ENCODE measurements at regions not wholly inside any gene's neighbourhood (a gene's known extent, or its start where the extent isn't known, plus 50 kb on each side); places are given as distances from the start of the nearest gene placed in this dataset.
"Not testable (repeated sequence)": the region's sequence is repeated elsewhere in the genome, so short reads cannot be mapped to it uniquely, and the experiment has no call there.

DNA sequence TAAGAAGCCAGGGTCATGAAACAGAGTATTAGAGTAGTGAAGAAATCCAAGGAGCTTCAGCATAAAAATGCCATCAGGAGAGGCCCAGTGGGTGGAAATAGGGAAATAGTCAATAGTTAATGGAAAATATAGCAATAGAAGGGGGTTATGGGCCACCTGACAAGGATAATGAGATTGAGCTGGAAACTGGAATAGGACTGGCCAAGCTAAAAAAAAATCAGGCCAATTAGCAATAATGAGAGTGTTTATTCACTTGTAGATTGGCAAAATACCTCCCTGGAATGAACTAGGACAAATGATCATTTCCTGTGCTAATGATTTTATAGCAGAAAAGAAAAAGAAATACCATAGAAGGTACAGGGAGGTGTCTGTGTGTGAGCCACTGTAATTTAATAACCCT lies 97.9 kb downstream of the PLCE1 start:
- DNase-seq, result no peak

DNA sequence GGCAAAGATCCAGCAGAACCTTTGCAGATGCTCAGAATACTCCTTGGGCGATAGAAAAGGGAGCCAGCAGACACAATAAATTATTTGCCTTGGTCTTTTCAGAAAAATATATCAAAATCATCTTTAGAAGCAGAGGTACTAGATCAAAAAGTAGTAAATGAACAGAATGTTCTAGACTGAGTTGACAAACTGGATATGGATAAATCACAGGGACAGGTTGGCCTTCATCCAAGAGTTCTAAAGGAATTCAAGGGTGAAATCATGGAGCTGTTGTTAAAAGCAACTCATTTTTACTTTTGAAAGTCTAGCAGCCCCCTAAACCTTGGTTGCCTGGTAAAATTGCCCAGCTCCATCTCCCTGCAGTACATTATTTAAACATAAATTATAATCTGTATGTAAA lies 99.1 kb downstream of the PLCE1 start:
- DNase-seq, result no peak

DNA sequence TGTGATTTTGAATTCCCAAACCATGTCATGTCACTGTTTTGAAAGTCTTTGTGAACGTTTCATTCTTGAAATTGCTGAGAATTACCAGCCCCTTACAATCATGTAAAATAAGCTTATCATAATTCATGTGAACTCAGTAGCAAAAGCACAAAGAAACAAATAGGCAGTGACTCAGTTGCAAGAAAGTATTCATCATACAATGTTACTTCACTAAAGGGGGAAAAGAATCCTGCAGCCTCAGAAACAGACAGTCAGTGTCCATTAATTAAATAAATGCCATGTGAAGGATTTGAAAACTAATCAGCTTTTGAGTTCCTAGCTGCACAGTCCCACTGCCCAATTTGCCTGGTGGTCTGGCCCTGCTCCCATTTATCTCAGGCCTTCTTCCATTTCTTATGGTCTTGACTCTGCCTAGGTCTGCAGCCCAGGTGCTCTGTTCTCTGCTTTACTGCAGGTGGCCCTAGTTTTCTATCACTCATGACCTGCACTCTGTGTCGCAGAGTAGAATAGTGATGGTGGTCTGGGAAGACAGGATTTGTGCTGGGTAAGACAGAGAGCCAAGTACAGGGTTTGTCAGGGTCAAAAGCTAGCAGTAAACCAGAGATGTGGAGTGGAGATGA lies 99.7 kb downstream of the PLCE1 start:
- no peak for DNase-seq

DNA sequence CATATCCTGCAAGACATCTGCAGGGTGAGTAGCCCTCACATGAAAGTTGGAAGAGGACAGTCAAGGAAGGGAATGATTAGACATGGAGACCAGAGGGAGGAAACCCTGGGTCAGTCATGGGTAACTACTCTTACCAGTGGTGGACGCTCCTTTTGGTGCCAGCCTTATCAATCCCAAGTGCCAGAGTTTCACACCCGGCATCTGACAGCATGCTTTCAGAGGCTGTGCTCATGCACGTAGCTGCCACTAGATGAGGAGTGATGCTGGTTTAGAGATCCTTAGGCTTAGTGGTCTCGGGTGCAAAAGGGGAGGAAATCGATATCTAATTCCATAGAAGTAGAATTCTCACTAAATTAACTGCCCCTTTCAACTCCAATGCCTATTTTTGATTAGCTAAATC lies 100.8 kb downstream of the PLCE1 start:
- no peak for DNase-seq

DNA sequence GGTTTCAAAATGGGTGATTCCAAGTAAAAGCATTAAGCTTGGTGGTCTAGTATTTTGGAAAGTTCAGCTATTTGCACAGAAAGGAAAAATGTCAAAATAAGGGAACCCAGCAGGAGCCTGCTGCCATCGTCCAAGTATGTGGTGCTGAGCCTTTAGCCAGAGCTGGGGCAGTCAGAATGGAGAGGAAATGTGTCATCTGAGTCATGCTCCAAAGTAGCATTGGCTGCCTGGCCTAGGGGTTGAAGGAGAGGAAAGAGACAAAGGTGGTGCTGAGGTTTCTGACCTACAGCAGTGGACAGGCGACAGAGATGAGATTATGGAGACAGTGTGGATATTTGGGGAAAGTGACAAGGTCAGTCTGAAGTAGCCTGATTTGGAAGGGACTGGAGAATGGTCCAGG lies 103.9 kb downstream of the PLCE1 start:
- no peak for DNase-seq

DNA sequence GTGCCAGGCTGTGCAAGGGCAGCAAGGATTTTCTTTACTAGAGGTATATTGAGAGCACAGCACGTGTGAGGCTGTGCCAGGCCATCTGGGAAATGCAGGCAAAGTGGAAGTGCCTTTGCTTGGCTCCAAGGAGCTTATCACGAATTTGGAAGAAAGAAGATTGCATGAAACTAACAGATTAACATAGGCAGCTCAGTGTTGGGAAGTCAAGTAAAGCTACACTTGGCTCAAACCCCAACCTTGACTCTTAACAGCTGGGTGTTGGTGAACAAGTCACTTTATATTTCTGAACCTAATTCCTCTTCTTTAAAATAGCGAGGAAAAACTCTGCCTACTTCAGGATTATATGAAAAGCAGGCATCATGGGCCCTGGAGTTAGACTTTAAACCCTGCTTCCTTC lies 105.2 kb downstream of the PLCE1 start:
- DNase-seq, result no peak

DNA sequence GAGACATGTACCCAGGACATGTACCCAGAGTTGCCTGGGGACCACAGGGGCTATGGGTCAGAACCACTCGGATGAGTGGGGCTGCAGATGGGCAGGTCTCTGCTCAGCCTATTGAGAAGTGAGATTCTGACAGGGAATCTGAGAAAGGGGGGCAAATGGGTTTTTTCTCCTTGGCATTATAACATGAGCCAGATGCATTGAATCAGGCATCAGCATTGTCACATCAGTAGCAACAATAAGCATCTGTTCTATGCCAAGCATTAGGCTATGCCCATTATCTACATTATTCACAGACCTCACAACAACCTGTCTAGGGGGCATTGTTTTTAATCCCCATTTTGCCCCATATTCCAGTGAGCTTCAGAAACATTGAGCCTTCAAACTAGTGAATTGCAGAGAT lies 108.2 kb downstream of the PLCE1 start:
- no peak for DNase-seq

DNA sequence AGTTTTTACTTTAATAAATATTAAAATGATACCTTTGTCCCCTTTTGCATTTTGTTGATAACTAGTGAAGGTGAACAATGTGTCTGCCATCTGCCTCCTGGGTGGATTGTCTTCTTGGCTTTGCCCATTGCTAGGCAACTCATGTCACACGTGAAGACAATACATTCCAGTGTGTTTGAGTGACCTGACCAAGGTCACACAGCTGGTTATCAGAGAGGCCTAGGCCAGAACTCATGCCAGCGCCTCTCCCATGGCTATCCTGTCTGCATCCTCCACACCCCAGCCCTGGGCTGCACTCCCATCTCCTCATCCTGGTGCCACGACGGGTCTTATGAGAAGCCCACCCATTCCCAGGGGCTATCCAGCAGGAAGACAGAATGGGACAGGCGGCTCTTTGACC lies 108.7 kb downstream of the PLCE1 start:
- no peak for DNase-seq

DNA sequence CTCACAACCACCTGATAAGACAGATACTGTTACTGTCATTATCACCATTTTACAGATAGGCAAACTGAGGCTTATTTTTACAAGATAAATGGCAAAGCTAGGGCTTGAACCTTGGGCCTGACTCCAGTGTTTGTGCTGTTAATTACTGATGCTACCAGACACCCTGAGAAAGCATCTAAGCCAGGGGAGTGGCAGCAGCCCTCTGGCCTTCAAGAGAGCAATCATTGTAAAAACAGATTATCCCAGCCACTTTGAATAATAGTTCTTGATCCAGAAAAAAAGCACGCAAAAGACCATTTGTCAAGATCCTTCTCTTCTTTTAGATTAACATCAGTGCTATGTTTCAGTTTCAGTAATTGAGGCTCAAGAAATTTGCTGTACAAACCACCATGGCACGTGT lies 109.5 kb downstream of the PLCE1 start:
- no peak for DNase-seq

DNA sequence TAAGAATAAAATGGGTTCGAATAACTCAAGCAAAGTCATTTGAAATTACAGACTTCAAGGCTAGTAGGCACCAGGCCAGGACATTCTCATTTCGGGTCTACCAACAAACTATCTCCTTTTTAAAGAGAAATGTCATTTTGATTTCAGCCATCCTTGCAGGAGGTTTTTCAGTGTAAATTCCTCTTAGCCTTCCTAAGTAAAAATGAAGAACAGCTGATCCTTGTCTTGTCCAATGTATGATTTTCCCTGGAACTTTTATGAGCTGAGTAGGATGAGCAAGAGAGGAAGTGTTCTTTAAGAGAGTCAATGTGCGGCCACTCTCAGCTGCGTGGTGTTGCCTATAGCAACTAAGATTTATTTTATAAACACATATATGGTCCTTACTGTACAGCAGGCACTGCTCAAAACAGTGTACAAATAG lies 110.1 kb downstream of the PLCE1 start:
- no peak for DNase-seq

DNA sequence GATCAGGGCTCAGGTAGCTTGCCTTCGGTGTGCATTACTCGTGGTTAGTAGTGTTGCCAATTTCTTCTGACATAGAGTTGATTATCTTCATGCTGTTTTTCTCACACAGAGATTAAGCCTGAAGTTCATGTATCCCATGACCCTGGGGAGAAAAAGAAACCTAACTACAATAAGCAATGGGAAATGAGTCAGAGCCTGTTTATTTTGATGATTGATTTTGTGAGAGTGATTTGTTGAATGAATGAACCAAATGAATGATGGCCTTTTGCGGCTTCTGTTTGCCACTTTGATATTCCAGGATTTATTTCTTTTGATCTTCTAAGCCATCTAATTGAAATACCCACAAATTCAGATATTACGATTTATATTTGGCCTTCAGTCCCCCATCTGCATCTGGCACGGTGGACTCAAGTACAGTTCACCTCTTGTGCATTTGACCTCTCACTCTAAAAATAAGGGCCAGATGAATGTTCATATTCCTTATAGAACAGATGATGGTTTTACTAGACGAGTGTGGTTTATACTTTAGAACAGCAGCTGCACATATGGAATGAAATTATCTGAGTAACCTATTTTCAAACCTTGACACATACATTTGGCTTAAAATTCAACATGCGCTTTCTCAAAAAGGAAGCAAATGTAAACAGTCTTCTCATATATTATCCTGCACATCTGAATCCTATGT lies 110.7 kb downstream of the PLCE1 start:
- no peak for DNase-seq

DNA sequence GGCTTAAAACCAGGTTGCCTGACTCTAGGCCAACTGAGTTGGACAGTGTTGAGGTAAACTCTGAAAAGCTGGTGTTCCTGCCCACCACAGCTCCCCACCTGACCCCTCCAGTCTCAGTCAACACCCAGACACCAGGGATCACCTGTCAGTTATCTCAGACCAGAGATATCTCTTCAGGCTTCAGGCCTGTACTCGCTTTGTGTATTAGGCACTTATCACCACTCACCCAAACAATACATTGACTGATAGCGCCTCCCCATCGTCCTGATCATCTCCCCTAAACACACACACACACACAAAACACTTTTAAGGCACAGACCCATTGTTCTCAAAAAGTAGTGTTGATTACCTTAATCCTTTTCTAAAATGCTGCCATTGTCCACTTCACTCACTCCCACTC lies 111.5 kb downstream of the PLCE1 start:
- no peak for DNase-seq

DNA sequence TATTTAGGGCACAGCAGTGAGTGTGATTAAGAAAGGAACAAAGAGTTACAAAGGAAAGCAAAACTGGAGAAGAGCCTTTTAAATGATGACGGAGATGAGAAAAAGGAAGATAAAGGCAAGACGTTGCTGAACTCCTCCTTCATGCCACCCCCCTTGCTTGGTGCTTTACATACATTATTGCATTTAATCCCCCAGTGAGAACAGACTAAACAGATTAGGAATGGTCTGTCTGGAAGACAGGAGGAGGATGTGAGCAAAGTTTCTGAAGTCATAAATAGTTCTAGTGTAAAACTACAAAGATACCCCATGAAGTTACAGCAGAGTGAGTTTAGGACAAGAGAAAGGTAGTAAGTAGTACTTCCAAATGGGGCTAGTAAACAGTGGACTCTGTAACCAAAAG lies 113.5 kb downstream of the PLCE1 start:
- DNase-seq, result no peak

DNA sequence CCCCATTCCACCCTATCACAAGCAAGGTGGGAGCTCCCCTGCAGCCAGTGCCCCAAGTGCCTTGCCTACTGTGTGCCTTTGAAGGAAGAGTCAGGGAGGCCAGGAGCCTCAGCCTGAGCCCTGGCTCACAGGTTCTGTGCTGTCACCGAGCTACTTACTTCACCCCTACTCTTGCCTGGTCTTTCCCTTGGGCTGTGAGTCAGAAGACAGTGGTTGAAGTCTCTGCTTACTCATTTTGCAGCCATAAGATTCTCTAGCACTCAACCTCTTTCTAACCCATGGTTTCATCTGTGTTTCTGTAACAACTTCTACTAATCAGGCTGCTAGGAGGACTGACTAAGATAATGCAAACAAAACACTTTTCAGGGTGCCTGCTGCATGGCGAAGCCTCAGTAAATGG lies 114.5 kb downstream of the PLCE1 start:
- DNase-seq, result no peak

DNA sequence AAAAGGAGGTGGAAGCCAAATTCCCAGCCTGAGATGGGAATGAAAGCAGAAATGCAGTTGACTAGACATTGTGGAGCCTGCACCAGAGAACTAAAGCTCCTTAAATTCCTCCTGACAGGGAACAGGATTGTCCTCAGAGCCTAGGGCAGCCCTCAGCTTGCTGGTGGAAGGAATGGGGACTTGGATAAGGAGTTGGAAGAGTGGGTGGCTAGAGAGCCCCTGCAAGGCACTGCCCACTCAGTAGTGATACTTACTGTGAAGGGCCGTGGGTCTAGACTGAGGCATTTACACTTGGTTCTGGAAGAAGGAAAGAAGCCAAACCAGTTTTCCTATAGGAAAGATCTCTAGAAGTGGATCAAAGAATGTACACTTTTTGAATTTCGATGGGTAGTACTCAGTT lies 117.6 kb downstream of the PLCE1 start:
- DNase-seq, result no peak

DNA sequence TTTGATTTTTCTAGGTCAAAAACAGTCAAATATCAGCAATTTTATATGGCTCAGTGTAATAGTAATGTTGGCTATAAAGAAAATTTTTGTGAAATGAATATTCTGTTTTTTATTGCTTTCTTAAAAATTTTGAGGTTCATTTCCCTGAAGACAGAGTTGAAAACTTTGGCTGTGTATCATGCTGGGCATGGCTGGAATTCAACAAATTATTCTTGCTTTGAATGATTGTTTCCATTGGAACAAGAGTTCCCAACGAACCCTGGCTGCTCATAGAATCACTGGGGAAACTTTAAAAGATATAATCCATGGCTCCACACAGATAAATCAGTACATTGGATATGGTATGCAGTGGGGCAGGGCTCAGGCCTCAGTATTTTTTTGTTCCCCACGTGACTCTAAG lies 118.6 kb downstream of the PLCE1 start:
- no peak for DNase-seq

DNA sequence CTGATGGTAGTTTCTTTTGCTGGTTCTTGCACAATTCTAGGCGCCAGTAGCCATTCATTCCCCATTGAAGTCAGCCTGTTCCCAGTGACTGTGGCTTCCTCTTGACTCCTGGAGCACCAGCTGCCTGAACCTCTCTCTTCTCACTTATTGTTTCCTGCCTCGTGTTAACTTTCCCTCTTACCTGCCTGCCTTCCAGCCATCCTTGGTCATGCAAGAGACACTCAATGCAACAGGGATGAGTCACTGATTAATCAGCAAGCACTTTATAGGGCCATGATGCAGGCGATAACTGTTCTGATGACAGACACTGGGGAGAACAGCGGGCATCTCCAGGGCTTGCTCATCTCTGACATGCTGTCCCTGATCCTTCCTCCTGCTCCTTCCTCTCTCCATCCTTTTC lies 122.0 kb downstream of the PLCE1 start:
- no peak for DNase-seq

DNA sequence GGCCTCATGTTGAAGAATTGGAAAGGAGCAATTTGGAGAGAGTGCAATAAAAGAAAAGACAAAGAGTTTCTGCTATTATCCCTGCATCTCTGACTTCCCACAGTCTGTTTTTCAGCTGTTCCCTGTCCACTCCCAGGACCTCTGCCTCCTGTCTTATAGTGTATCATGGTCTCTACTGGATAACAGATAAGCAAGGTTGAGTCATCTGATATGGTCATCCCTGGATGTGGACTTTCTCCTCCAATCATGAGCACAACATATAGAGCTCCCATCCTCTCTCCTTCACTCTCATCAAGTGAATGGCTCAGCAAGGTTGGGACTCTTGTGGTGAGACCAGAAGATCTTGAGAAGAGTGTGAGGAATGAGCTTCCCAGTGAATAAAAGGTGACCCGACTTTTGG lies 123.1 kb downstream of the PLCE1 start:
- DNase-seq, result no peak

DNA sequence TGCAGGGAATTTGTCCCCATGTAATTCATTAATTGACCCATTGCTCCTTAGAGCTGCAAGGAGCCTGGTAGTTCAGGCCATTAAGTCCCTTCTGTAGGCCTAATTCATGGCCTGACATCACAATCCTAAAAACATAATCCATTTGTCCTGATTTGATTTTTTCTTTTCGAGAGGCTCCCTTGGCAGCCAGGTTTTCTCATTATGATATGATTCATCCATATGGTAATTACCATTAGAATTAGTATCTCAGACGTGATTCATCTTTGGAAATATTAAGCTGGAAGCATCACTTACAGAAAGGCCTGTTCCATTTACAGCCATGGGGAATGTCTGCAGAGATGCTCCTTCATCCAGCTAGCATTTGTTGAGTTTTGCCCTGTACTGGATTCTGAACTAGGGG lies 128.5 kb downstream of the PLCE1 start:
- no peak for DNase-seq

DNA sequence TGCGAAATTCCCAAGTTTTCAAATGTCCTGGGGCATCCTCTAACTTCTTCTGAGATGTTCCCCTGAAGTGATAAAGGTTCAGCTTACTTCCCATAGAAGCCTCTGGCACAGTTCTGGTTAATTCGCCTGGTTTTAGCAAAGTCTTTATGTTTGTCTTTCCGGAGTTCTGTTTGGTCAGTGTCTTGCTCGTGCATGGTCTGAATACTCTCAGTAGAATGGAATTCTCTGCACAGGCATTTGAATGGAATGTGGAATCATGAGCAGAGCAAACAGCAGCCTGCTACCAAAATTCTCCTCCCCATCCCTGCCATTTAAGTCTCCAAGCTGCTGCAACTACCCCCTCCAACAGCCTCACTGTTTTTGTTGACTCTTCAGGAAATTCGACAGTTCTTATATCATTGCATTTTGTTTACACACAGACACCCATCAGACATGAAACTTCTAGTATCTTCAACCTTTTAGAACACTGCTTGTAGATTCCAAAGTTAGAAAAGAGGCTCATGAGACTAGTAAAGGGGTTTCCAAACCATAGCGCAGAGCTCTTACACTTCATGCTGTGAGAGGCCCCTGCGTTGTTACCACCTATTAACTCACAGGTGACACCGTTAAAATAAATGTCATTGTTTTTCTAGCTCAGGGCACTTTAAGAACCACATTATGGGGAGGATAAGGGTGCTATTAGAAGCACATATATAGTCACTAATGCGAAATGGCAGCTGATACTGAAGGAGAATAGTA lies 129.7 kb downstream of the PLCE1 start:
- DNase-seq, result no peak

DNA sequence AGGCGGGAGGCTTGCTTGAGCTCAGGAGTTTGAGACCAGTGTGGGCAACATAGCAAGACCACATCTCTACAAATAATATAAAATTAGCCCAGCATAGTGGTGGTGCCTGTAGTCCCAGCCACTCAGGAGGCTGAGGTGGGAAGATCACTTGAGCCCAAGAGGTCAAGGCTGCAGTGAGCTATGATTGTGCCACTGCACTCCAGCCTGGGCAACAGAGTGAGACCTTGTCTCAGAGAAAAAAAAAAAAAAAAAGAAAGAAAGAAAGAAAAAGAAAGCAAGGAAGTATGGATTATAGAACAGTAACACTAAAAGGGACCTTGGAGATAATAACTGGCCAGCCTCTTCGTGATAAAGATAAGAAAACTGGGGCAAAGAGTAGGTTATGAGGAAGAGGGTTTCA lies 130.4 kb downstream of the PLCE1 start:
- not testable (repeated sequence) for DNase-seq

DNA sequence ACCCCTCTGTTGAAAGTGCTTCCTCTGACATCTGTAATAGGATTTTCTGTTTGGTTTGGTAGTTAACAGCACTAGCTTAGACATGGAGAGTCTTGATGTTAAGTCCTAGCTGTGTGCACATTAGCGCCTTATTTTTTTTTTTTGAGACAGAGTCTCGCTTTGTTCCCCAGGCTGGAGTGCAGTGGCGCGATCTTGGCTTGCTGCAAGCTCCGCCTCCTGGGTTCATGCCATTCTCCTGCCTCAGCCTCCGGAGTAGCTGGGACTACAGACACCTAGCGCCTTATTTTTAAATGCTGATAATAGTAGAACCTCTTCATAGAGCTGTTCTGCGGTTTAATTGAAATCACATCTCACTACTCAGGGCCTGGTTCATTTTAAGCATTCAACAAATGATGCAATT lies 131.5 kb downstream of the PLCE1 start:
- DNase-seq, result not testable (repeated sequence)

DNA sequence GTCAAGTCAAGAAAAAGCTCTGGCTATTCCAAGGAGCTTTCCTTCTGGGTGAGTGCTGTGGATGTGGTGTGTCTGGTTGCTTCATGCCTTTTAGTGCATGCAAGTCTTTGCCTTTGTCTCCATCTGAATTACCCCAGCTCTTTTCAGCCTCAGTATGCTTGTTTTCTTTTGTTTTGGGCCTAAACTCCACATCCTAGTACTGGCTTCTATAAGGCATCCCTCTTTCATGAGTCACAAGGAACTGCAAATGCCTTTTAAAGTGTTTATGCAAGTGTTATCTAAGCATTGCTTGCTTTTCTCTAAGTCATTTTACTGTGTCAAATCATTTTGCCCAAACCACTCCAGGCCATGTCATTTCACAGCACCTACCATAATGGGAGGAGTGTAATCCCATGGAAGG lies 132.1 kb downstream of the PLCE1 start:
- no peak for DNase-seq

DNA sequence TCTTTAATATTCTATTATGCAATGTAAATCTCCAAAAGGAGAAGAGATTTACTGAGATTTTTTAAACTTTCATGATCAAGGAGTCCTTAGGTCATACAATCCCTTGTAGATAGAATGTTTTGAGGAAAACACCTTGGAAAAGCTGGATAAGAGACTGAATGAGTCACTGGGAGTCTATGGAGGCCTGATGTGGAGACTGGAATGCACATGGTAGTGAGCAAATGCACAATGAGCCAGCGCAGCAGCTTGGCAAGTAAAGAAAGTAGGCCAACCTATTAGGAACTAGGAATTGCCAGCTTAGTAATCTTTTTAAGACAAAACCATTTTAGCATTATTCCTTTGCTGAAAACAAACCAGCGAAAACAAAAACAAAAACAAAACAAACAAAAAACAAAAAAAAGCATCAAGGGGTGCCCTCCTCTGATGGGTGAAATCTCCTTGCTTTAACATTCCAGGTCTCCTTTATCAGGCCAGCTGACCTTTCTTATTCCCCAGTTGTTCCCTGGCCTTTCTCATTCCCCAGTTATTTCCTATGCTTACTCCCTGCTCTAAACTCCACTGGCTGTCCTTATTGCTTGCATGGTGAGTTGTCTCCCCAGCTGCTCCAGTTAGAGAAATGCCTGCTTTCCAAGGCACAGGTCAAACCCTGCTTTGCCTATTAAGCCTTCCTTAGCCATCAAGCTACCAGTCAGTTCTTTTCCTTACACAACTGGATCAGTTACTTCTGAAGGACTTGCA lies 135.8 kb downstream of the PLCE1 start:
- no peak for DNase-seq
